Stomach (tissue), 4 donors: ENCODE measurements at regions not wholly inside any gene's neighbourhood (a gene's known extent, or its start where the extent isn't known, plus 50 kb on each side); places are given as distances from the start of the nearest gene placed in this dataset.
"Not testable (repeated sequence)": the region's sequence is repeated elsewhere in the genome, so short reads cannot be mapped to it uniquely, and the experiment has no call there.

ENCODE experiments used
- CTCF ChIP-seq, 7 experiments: fragments of 450-650 bp in 4 of 7; fragments of 200-600 bp in 3 of 7; sonication (generic) in 3 of 7; IDR thresholded peaks; one replicate each; pipeline ENCODE4 v1.5.1; 2016 to 2019; ENCODE audit warnings: antibody characterized with exemption in 7 of 7, control low read depth in 2 of 7, mild to moderate bottlenecking in 1 of 7
- EP300 ChIP-seq: sonication (generic); formaldehyde crosslinking; IDR thresholded peaks from one replicate; pipeline ENCODE4 v1.6.1; 2017; ENCODE audit warnings: antibody characterized with exemption
- POLR2A ChIP-seq, 4 donors: fragments of 450-650 bp; IDR thresholded peaks; one replicate each; pipeline ENCODE4 v1.6.1; 2016; ENCODE audit warnings: antibody characterized with exemption in 4 of 4, control low read depth in 2 of 4, mild to moderate bottlenecking in 1 of 4, moderate library complexity in 1 of 4

GRCh38 chr1:181226728-181227127 lies 138.2 kb downstream of the IER5 start:
- TF ChIP-seq CTCF (IDR thresholded peaks at IDR 0.05); EP300; POLR2A (IDR thresholded peaks at IDR 0.05): not testable (repeated sequence)
